Erythroblast (primary cell): ENCODE measurements at regions not wholly inside any gene's neighbourhood (a gene's known extent, or its start where the extent isn't known, plus 50 kb on each side); places are given as distances from the start of the nearest gene placed in this dataset.

ENCODE experiments used
- GATA1 ChIP-seq: IDR thresholded peaks from 2 replicates; pipeline ENCODE4 v1.6.1; 2011; ENCODE audit warnings: low read depth, mild to moderate bottlenecking, control low read depth, low read length, moderate library complexity
- POLR2A ChIP-seq: IDR thresholded peaks from 2 replicates; pipeline ENCODE4 v1.6.1; 2011; ENCODE audit warnings: mild to moderate bottlenecking, low read length

DNA sequence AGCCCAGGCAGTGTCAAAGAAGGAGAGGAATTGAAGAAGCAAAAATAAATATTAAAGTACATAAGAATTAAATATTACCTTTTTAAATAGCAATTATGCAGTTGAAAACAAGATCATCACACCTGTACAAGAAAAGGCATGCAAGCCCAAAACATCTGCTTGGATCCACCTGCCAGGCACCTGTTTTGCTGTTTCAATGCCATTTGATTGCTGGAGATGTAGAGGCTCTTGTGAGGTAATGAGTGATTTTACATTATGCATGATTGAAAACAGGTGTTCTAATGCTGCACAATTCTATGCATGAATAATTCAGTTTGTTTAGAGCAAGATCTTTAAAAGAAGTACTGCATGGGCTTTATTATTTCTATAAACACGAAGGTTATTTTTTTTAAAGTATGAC lies 700.6 kb upstream of the ZEB2 start:
- TF ChIP-seq POLR2A (no peak), GATA1 (no peak)
